SU-DHL-6 (cell line): ENCODE measurements at regions not wholly inside any gene's neighbourhood (a gene's known extent, or its start where the extent isn't known, plus 50 kb on each side); places are given as distances from the start of the nearest gene placed in this dataset.

Source experiments
- H2AFZ ChIP-seq: fragments of 200-600 bp; sonication (generic); 2 replicates; pipeline ENCODE4 v1.6.1; 2014; ENCODE audit warnings: low read depth, mild to moderate bottlenecking, moderate library complexity, mixed read lengths, antibody characterized with exemption, low read length; ENCODE audit not compliant: severe bottlenecking
- H3F3A ChIP-seq: fragments of 200-600 bp; shearing (Covaris generic); 2 replicates; pipeline ENCODE4 v1.6.0; 2016; ENCODE audit warnings: antibody characterized with exemption, mild to moderate bottlenecking; ENCODE audit not compliant: insufficient read depth
- H3K27ac ChIP-seq: fragments of 200-600 bp; sonication (generic); 2 replicates; pipeline ENCODE4 v1.5.1; 2016; ENCODE audit warnings: low read depth, mild to moderate bottlenecking, low read length, moderate library complexity, mixed read lengths
- H3K27me3 ChIP-seq: fragments of 200-600 bp; sonication (generic), shearing (Covaris generic); 2 replicates; pipeline ENCODE4 v1.6.0; 2014; ENCODE audit warnings: mild to moderate bottlenecking, low read length
- H3K36me3 ChIP-seq: fragments of 200-600 bp; sonication (generic); 2 replicates; pipeline ENCODE4 v1.6.1; 2014; ENCODE audit warnings: mild to moderate bottlenecking, low read length, mixed read lengths
- H3K4me2 ChIP-seq: fragments of 300-600, 200-600 bp; shearing (Covaris generic), sonication (generic); 2 replicates; pipeline ENCODE4 v1.6.0; 2014; ENCODE audit warnings: low read length, low read depth, mild to moderate bottlenecking; ENCODE audit not compliant: poor library complexity, severe bottlenecking
- H3K4me3 ChIP-seq: fragments of 200-600 bp; sonication (generic); 2 replicates; pipeline ENCODE4 v1.5.1; 2014; ENCODE audit warnings: antibody characterized with exemption, low read length, mild to moderate bottlenecking, mixed read lengths; ENCODE audit not compliant: insufficient read depth, poor library complexity, severe bottlenecking
- H3K79me2 ChIP-seq: fragments of 200-600 bp; sonication (generic); 2 replicates; pipeline ENCODE4 v1.6.1; 2014; ENCODE audit warnings: mild to moderate bottlenecking, low read length, moderate library complexity; ENCODE audit not compliant: insufficient read depth
- H3K9ac ChIP-seq: fragments of 200-600 bp; sonication (generic); 2 replicates; pipeline ENCODE4 v1.7.0; 2014; ENCODE audit warnings: mild to moderate bottlenecking, low read length
- H3K9me2 ChIP-seq: fragments of 200-600 bp; sonication (generic); replicated peaks from 2 replicates; pipeline ENCODE4 v1.6.1; 2014; ENCODE audit warnings: low read length; ENCODE audit not compliant: insufficient read depth
- H3K9me3 ChIP-seq: fragments of 200-600 bp; sonication (generic); 2 replicates; pipeline ENCODE4 v1.6.1; 2014; ENCODE audit warnings: low read length, mixed read lengths; ENCODE audit not compliant: insufficient read depth
- H4K20me1 ChIP-seq: fragments of 200-600 bp; sonication (generic); 2 replicates; pipeline ENCODE4 v1.6.1; 2014; ENCODE audit warnings: low read depth, mild to moderate bottlenecking, antibody characterized with exemption, low read length, moderate library complexity, mixed read lengths
- CTCF ChIP-seq: fragments of 200-600 bp; sonication (generic); IDR thresholded peaks from one replicate; pipeline ENCODE4 v1.5.1; 2017; ENCODE audit warnings: antibody characterized with exemption, mild to moderate bottlenecking, low read length, moderate library complexity; ENCODE audit not compliant: insufficient read depth, poor library complexity, severe bottlenecking
- EZH2phosphoT487 ChIP-seq: fragments of 200-600 bp; sonication (generic), shearing (Covaris generic); conservative IDR thresholded peaks from 2 replicates; pipeline ENCODE4 v1.6.1; 2018; ENCODE audit warnings: mild to moderate bottlenecking, antibody characterized with exemption, low read length, moderate library complexity, mixed read lengths

- H2AFZ ChIP-seq = no peak overlapping the region
- no peaks in the 10 kb centered on the region for H3K9me3 ChIP-seq
- no peaks in the 10 kb centered on the region for H4K20me1 ChIP-seq
- H3K9ac ChIP-seq = no peak overlapping the region
- no peaks in the 10 kb centered on the region for H3K79me2 ChIP-seq
- no peaks in the 10 kb centered on the region for H3K27me3 ChIP-seq
- no peak overlapping the region for H3K4me2 ChIP-seq
- no peaks in the 10 kb centered on the region for H3K36me3 ChIP-seq
- no peaks in the 10 kb centered on the region for H3F3A ChIP-seq
- TF ChIP-seq EZH2phosphoT487 = no peak
- TF ChIP-seq CTCF = no peak
- H3K27ac ChIP-seq = no peak overlapping the region
- H3K9me2 ChIP-seq = no peaks in the 10 kb centered on the region
- no peak overlapping the region for H3K4me3 ChIP-seq
Measured at GRCh38 chr4:126935801-126936200, 697.0 kb upstream of the INTU start.

GRCh38 chr4:126937342-126937741 lies 695.4 kb upstream of the INTU start:
- H2AFZ ChIP-seq = no peak overlapping the region
- H3K9ac ChIP-seq = no peak overlapping the region
- H3K27ac ChIP-seq = no peak overlapping the region
- no peaks in the 10 kb centered on the region for H3K79me2 ChIP-seq
- H3K27me3 ChIP-seq = no peaks in the 10 kb centered on the region
- no peak for TF ChIP-seq EZH2phosphoT487
- TF ChIP-seq CTCF = no peak
- H4K20me1 ChIP-seq = no peaks in the 10 kb centered on the region
- H3K36me3 ChIP-seq = no peaks in the 10 kb centered on the region
- no peaks in the 10 kb centered on the region for H3F3A ChIP-seq
- no peak overlapping the region for H3K4me3 ChIP-seq
- no peaks in the 10 kb centered on the region for H3K9me3 ChIP-seq
- no peaks in the 10 kb centered on the region for H3K9me2 ChIP-seq
- no peak overlapping the region for H3K4me2 ChIP-seq

- Histone ChIP-seq H3K27me3 (no peaks in the 10 kb centered on the region), H3K27ac (no peak overlapping the region), H3K9me3 (no peaks in the 10 kb centered on the region), H3F3A (no peaks in the 10 kb centered on the region), H3K9ac (no peak overlapping the region), H4K20me1 (no peaks in the 10 kb centered on the region), H3K9me2 (no peaks in the 10 kb centered on the region), H2AFZ (no peak overlapping the region), H3K79me2 (no peaks in the 10 kb centered on the region), H3K4me2 (no peak overlapping the region), H3K36me3 (no peaks in the 10 kb centered on the region), H3K4me3 (no peak overlapping the region)
- TF ChIP-seq EZH2phosphoT487 = no peak
- TF ChIP-seq CTCF = no peak
Measured at GRCh38 chr4:126937846-126938422, 694.8 kb upstream of the INTU start.

- H3K79me2 ChIP-seq = no peaks in the 10 kb centered on the region
- no peaks in the 10 kb centered on the region for H3K27me3 ChIP-seq
- H3K4me2 ChIP-seq = no peak overlapping the region
- no peaks in the 10 kb centered on the region for H3K9me3 ChIP-seq
- no peaks in the 10 kb centered on the region for H3K36me3 ChIP-seq
- TF ChIP-seq CTCF (no peak), EZH2phosphoT487 (no peak)
- no peaks in the 10 kb centered on the region for H3K9me2 ChIP-seq
- H3F3A ChIP-seq = no peaks in the 10 kb centered on the region
- no peak overlapping the region for H3K4me3 ChIP-seq
- H3K27ac ChIP-seq = no peak overlapping the region
- H3K9ac ChIP-seq = no peak overlapping the region
- H2AFZ ChIP-seq = no peak overlapping the region
- H4K20me1 ChIP-seq = no peaks in the 10 kb centered on the region
Measured at GRCh38 chr4:126939401-126939800, 693.4 kb upstream of the INTU start.
